Neural cell (in vitro differentiated cells): ENCODE measurements at regions not wholly inside any gene's neighbourhood (a gene's known extent, or its start where the extent isn't known, plus 50 kb on each side); places are given as distances from the start of the nearest gene placed in this dataset.
"Not testable (repeated sequence)": the region's sequence is repeated elsewhere in the genome, so short reads cannot be mapped to it uniquely, and the experiment has no call there.

ENCODE experiments used
- H2AFZ ChIP-seq: fragments of 200-600, 300-800 bp; sonication (generic), shearing (Covaris generic); 2 replicates; pipeline ENCODE4 v1.6.0; 2014; ENCODE audit warnings: low read depth, mild to moderate bottlenecking, antibody characterized with exemption, low read length, moderate library complexity
- H3F3A ChIP-seq: fragments of 200-600 bp; shearing (Covaris generic); 2 replicates; pipeline ENCODE4 v1.6.1; 2016; ENCODE audit warnings: mild to moderate bottlenecking, moderate library complexity, mixed read lengths, antibody characterized with exemption, low read length; ENCODE audit not compliant: insufficient read depth, poor library complexity, severe bottlenecking
- H3K27ac ChIP-seq: fragments of 200-600, 300-800 bp; sonication (generic), shearing (Covaris generic); 2 replicates; pipeline ENCODE4 v1.5.1; 2014; ENCODE audit warnings: mild to moderate bottlenecking, low read length, moderate library complexity
- H3K27me3 ChIP-seq: fragments of 300-800, 200-600 bp; sonication (generic), shearing (Covaris generic); 2 replicates; pipeline ENCODE4 v1.6.0; 2014; ENCODE audit warnings: mild to moderate bottlenecking, low read depth, low read length, moderate library complexity; ENCODE audit not compliant: insufficient read depth
- H3K36me3 ChIP-seq: fragments of 300-800, 200-600 bp; sonication (generic), shearing (Covaris generic); 2 replicates; pipeline ENCODE4 v1.5.1; 2014; ENCODE audit warnings: mild to moderate bottlenecking, antibody characterized with exemption, low read length, moderate library complexity; ENCODE audit not compliant: insufficient read depth
- H3K4me2 ChIP-seq: fragments of 300-800, 200-600 bp; sonication (generic), shearing (Covaris generic); 2 replicates; pipeline ENCODE4 v1.6.0; 2014; ENCODE audit warnings: mild to moderate bottlenecking, low read length
- H3K4me3 ChIP-seq: fragments of 300-800, 200-600 bp; sonication (generic), shearing (Covaris generic); 2 replicates; pipeline ENCODE4 v1.5.1; 2014; ENCODE audit warnings: mild to moderate bottlenecking, low read length, moderate library complexity
- H3K79me2 ChIP-seq: fragments of 200-600 bp; shearing (Covaris generic); replicated peaks from 2 replicates; pipeline ENCODE4 v1.6.0; 2014; ENCODE audit warnings: mild to moderate bottlenecking, low read length, moderate library complexity; ENCODE audit not compliant: insufficient read depth
- H3K9ac ChIP-seq: fragments of 300-800, 200-600 bp; sonication (generic), shearing (Covaris generic); 2 replicates; pipeline ENCODE4 v1.6.1; 2016; ENCODE audit warnings: mild to moderate bottlenecking, low read length, mixed read lengths
- H3K9me2 ChIP-seq: fragments of 200-600 bp; shearing (Covaris generic); 2 replicates; pipeline ENCODE4 v1.6.1; 2016; ENCODE audit warnings: mild to moderate bottlenecking, low read length, mixed read lengths; ENCODE audit not compliant: insufficient read depth
- H3K9me3 ChIP-seq: fragments of 200-600, 300-800 bp; sonication (generic), shearing (Covaris generic); 2 replicates; pipeline ENCODE4 v1.6.1; 2016; ENCODE audit warnings: mild to moderate bottlenecking, mixed run types, low read length, moderate library complexity, mixed read lengths
- H4K20me1 ChIP-seq: fragments of 200-600 bp; shearing (Covaris generic); 2 replicates; pipeline ENCODE4 v1.6.1; 2016; ENCODE audit warnings: mild to moderate bottlenecking, mixed run types; ENCODE audit not compliant: insufficient read depth
- CTCF ChIP-seq: fragments of 450-650 bp; IDR thresholded peaks from 2 replicates; pipeline ENCODE4 v1.5.1; 2014; ENCODE audit warnings: antibody characterized with exemption, mild to moderate bottlenecking, moderate library complexity; ENCODE audit not compliant: poor library complexity, severe bottlenecking
- EP300 ChIP-seq: fragments of 450-650 bp; conservative IDR thresholded peaks from 2 replicates; pipeline ENCODE4 v1.6.1; 2014; ENCODE audit warnings: antibody characterized with exemption, mild to moderate bottlenecking, moderate library complexity; ENCODE audit not compliant: poor library complexity, severe bottlenecking
- EZH2 ChIP-seq: fragments of 200-600, 300-800 bp; shearing (Covaris generic), sonication (generic); IDR thresholded peaks from 2 replicates; pipeline ENCODE4 v1.6.1; 2014; ENCODE audit warnings: antibody characterized with exemption, low read length, borderline replicate concordance, mild to moderate bottlenecking; ENCODE audit not compliant: insufficient read depth, poor library complexity, severe bottlenecking
- MXI1 ChIP-seq: fragments of 450-650 bp; conservative IDR thresholded peaks from 2 replicates; pipeline ENCODE4 v1.6.1; 2014; ENCODE audit warnings: antibody characterized with exemption, mild to moderate bottlenecking; ENCODE audit not compliant: poor library complexity, severe bottlenecking
- POLR2AphosphoS5 ChIP-seq: IDR thresholded peaks from 2 replicates; pipeline ENCODE4 v1.6.1; 2012
- RAD21 ChIP-seq: fragments of 450-650 bp; conservative IDR thresholded peaks from 2 replicates; pipeline ENCODE4 v1.6.1; 2014; ENCODE audit warnings: antibody characterized with exemption, mild to moderate bottlenecking, moderate library complexity
- SMC3 ChIP-seq: fragments of 450-650 bp; conservative IDR thresholded peaks from 2 replicates; pipeline ENCODE4 v1.6.1; 2014; ENCODE audit warnings: antibody characterized with exemption, mild to moderate bottlenecking, moderate library complexity; ENCODE audit not compliant: poor library complexity
- TAF1 ChIP-seq: IDR thresholded peaks from 2 replicates; pipeline ENCODE4 v1.6.1; 2012; ENCODE audit warnings: low read depth
- TF ChIP-seq, protein P1 (sequence below): IDR thresholded peaks from 2 replicates; pipeline ENCODE4 v1.6.1; 2012; ENCODE audit warnings: borderline replicate concordance

DNA sequence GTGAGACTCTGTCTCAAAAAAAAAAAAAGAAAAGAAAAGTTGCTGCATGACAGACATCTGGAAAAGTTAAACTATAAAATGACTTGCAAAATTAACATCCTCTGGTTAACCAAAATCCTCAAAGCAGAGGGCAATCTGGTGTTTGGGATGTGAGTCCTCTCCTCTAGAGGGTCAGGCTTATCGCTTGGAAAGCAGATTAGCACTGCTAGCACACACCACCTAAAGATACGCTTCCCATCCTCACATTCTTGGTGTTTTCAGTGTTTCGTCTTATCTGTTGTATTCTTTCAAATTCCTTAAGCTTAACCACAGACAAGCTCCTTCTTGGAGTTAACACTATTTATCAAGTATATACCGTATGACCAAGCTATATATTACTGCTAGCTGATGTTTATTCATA, 198.0 kb downstream of the SOX4 start:
- H3K27ac ChIP-seq, result no peak overlapping the region
- no peak overlapping the region for H3K9ac ChIP-seq
- H3F3A ChIP-seq, result no peaks in the 10 kb centered on the region
- no peaks in the 10 kb centered on the region for H3K9me3 ChIP-seq
- no peaks in the 10 kb centered on the region for H3K36me3 ChIP-seq
- H3K4me3 ChIP-seq, result no peak overlapping the region
- no peaks in the 10 kb centered on the region for H3K9me2 ChIP-seq
- peaks cover 4% of the 10 kb centered on the region for H3K79me2 ChIP-seq
- no peak for TF ChIP-seq EP300
- no peak for TF ChIP-seq RAD21
- TF ChIP-seq, protein P1, sequence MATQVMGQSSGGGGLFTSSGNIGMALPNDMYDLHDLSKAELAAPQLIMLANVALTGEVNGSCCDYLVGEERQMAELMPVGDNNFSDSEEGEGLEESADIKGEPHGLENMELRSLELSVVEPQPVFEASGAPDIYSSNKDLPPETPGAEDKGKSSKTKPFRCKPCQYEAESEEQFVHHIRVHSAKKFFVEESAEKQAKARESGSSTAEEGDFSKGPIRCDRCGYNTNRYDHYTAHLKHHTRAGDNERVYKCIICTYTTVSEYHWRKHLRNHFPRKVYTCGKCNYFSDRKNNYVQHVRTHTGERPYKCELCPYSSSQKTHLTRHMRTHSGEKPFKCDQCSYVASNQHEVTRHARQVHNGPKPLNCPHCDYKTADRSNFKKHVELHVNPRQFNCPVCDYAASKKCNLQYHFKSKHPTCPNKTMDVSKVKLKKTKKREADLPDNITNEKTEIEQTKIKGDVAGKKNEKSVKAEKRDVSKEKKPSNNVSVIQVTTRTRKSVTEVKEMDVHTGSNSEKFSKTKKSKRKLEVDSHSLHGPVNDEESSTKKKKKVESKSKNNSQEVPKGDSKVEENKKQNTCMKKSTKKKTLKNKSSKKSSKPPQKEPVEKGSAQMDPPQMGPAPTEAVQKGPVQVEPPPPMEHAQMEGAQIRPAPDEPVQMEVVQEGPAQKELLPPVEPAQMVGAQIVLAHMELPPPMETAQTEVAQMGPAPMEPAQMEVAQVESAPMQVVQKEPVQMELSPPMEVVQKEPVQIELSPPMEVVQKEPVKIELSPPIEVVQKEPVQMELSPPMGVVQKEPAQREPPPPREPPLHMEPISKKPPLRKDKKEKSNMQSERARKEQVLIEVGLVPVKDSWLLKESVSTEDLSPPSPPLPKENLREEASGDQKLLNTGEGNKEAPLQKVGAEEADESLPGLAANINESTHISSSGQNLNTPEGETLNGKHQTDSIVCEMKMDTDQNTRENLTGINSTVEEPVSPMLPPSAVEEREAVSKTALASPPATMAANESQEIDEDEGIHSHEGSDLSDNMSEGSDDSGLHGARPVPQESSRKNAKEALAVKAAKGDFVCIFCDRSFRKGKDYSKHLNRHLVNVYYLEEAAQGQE, result no peak
- TF ChIP-seq EZH2, result no peak
- TF ChIP-seq POLR2AphosphoS5, result no peak
- no peak for TF ChIP-seq MXI1
- no peak for TF ChIP-seq CTCF
- no peak for TF ChIP-seq SMC3
- TF ChIP-seq TAF1, result no peak
- no peak overlapping the region for H2AFZ ChIP-seq
- H4K20me1 ChIP-seq, result no peaks in the 10 kb centered on the region
- no peak overlapping the region for H3K4me2 ChIP-seq
- no peaks in the 10 kb centered on the region for H3K27me3 ChIP-seq

DNA sequence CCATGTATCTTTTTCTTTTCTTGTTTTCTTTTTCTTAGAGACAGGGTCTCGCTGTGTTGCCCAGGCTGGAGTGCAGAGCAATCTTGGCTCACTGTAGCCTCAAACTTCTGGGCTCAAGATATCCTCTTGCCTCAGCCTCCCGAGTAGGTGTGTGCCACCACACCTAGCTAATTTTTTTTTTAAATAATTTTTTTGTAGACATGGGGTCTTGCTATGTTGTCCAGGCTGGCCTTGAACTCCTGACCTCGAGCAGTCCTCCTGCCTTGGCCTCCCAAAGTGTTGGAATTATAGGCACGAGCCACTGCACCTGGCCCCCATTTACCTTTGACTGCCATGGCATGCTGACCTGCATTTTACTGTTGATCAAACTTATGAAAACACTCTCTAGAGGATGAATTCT, 198.6 kb downstream of the SOX4 start:
- Histone ChIP-seq H3K9me3 (no peaks in the 10 kb centered on the region), H3K9me2 (no peaks in the 10 kb centered on the region), H3K79me2 (peaks cover 4% of the 10 kb centered on the region), H2AFZ (no peak overlapping the region), H4K20me1 (no peaks in the 10 kb centered on the region), H3K27ac (no peak overlapping the region), H3K4me2 (no peak overlapping the region), H3K36me3 (no peaks in the 10 kb centered on the region), H3K4me3 (no peak overlapping the region), H3K27me3 (no peaks in the 10 kb centered on the region), H3K9ac (no peak overlapping the region), H3F3A (no peaks in the 10 kb centered on the region)
- TF ChIP-seq CTCF, result no peak

DNA sequence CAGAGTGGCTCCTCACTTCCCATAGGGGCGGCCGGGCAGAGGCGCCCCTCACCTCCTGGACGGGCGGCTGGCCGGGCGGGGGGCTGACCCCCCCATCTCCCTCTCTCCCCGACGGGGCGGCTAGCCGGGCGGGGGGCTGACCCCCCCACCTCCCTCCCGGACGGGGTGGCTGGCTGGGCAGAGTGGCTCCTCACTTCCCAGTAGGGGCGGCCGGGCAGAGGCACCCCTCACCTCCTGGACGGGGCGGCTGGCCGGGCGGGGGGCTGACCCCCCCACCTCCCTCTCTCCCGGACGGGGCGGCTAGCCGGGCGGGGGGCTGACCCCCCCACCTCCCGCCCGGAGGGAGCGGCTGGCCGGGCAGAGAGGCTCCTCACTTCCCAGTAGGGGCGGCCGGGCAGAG, 203.4 kb downstream of the SOX4 start:
- not testable (repeated sequence) for H3K4me2 ChIP-seq, H3K27ac ChIP-seq, H3F3A ChIP-seq, H3K9me3 ChIP-seq, H3K36me3 ChIP-seq, H3K27me3 ChIP-seq, H4K20me1 ChIP-seq, H3K9me2 ChIP-seq, H3K9ac ChIP-seq, H2AFZ ChIP-seq, H3K4me3 ChIP-seq
- peaks cover 11% of the 10 kb centered on the region for H3K79me2 ChIP-seq
